Common myeloid progenitor, CD34-positive (primary cell): ENCODE measurements at regions not wholly inside any gene's neighbourhood (a gene's known extent, or its start where the extent isn't known, plus 50 kb on each side); places are given as distances from the start of the nearest gene placed in this dataset.

Experiments
- CTCF ChIA-PET: fragments of 350-600 bp; sonication (Branson Sonifier 250); formaldehyde crosslinking; loops from one replicate; lab custom pipeline; 2021; ENCODE audit warnings: antibody characterized with exemption; lab: Charles Lee
- POLR2A ChIA-PET: fragments of 350-600 bp; sonication (Branson Sonifier 250); formaldehyde crosslinking; loops from one replicate; lab custom pipeline; 2021; ENCODE audit warnings: antibody characterized with exemption; lab: Charles Lee
- DNase-seq, 3 donors: peaks; one replicate each; pipeline versions ENCODE4 v3.0.0 to v3.0.0-alpha.2; 2013
- H3K27ac ChIP-seq, 2 experiments: 1 replicate in 1 of 2; 2 replicates in 1 of 2; pipeline ENCODE4 v1.7.0; 2013; ENCODE audit warnings: inconsistent platforms in 2 of 2, low read length in 2 of 2, mild to moderate bottlenecking in 2 of 2, low read depth in 1 of 2, moderate library complexity in 1 of 2; ENCODE audit not compliant: severe bottlenecking in 2 of 2, insufficient read depth in 1 of 2, poor library complexity in 1 of 2
- H3K27me3 ChIP-seq, 5 experiments: replicated peaks in 2 of 5; 1 replicate in 3 of 5; 2 replicates in 2 of 5; pipeline versions ENCODE4 v1.6.1 to v1.7.0; 2013; ENCODE audit warnings: low read length in 4 of 5, mild to moderate bottlenecking in 2 of 5, moderate library complexity in 2 of 5, inconsistent platforms in 1 of 5; ENCODE audit not compliant: insufficient read depth in 5 of 5, control insufficient read depth in 4 of 5
- H3K36me3 ChIP-seq, 4 experiments: 1 replicate in 2 of 4; 2 replicates in 2 of 4; pipeline versions ENCODE4 v1.6.1 to v1.7.0; 2013; ENCODE audit warnings: low read length in 3 of 4, control low read depth in 1 of 4, mild to moderate bottlenecking in 1 of 4; ENCODE audit not compliant: control insufficient read depth in 4 of 4, insufficient read depth in 4 of 4
- H3K4me1 ChIP-seq, 4 experiments: 1 replicate in 3 of 4; 2 replicates in 1 of 4; pipeline versions ENCODE4 v1.6.1 to v1.7.1; 2013; ENCODE audit warnings: low read length in 3 of 4, mild to moderate bottlenecking in 3 of 4, control low read depth in 1 of 4, inconsistent platforms in 1 of 4, moderate library complexity in 1 of 4; ENCODE audit not compliant: control insufficient read depth in 4 of 4, insufficient read depth in 4 of 4; ENCODE audit errors: control extremely low read depth in 1 of 4
- H3K4me3 ChIP-seq, 7 experiments: 1 replicate in 4 of 7; 2 replicates in 3 of 7; pipeline versions ENCODE4 v1.5.1 to v1.7.0; 2013; ENCODE audit warnings: mild to moderate bottlenecking in 7 of 7, low read length in 6 of 7, moderate library complexity in 6 of 7, inconsistent platforms in 2 of 7, low read depth in 2 of 7, control low read depth in 1 of 7; ENCODE audit not compliant: insufficient read depth in 4 of 7, control insufficient read depth in 1 of 7; ENCODE audit errors: extremely low read depth in 1 of 7
- H3K9me3 ChIP-seq, 5 experiments: 1 replicate in 4 of 5; 2 replicates in 1 of 5; pipeline versions ENCODE4 v1.6.1 to v1.7.1; 2013; ENCODE audit warnings: low read length in 4 of 5, mild to moderate bottlenecking in 2 of 5, inconsistent platforms in 1 of 5, low read depth in 1 of 5, moderate library complexity in 1 of 5; ENCODE audit not compliant: control insufficient read depth in 4 of 5, insufficient read depth in 2 of 5; ENCODE audit errors: control extremely low read depth in 1 of 5
- WGBS: methylation state at CpG from one replicate; pipeline ENCODE4 v1.1.5; 2013; ENCODE audit not compliant: insufficient coverage; 5-methylcytosine and 5-hydroxymethylcytosine counted together

- WGBS = 100% methylated on average over 3 of the region's 3 CpGs
- POLR2A ChIA-PET = no interaction called here
- Histone ChIP-seq H3K9me3 (no peaks in the 10 kb centered on the region), H3K27me3 (no peaks in the 10 kb centered on the region), H3K4me3 (no peak overlapping the region), H3K36me3 (no peaks in the 10 kb centered on the region), H3K4me1 (peaks cover 0 to 28% (median 12%) of the 10 kb centered on the region in 4 experiments), H3K27ac (no peak overlapping the region)
- DNase-seq = no peak
- CTCF ChIA-PET = interaction anchor here (0.8 kb wide), 1 partner anchor 47 kb away, joined by 3 read pairs; no protein-coding TSS in a partner anchor
Observed at GRCh38 chr7:38021892-38022291, 101.5 kb downstream of the EPDR1 start.

GRCh38 chr7:38025815-38026214 lies 105.4 kb downstream of the EPDR1 start:
- Histone ChIP-seq H3K36me3 (no peaks in the 10 kb centered on the region), H3K4me3 (no peak overlapping the region), H3K27me3 (no peaks in the 10 kb centered on the region), H3K9me3 (peaks cover 0 to 2% (median 0%) of the 10 kb centered on the region in 5 experiments), H3K27ac (no peak overlapping the region), H3K4me1 (peaks cover 0 to 7% (median under 1%) of the 10 kb centered on the region in 4 experiments)
- CTCF ChIA-PET = interaction anchor here (1.0 kb wide), 1 partner anchor 17 kb away, joined by 3 read pairs; no protein-coding TSS in a partner anchor
- DNase-seq = no peak
- POLR2A ChIA-PET = no interaction called here
- WGBS = no CpG with 5 or more reads among the region's 1 CpG

- Histone ChIP-seq H3K27me3 (no peaks in the 10 kb centered on the region), H3K9me3 (peaks cover 0 to 2% (median 0%) of the 10 kb centered on the region in 5 experiments), H3K27ac (no peak overlapping the region), H3K36me3 (no peaks in the 10 kb centered on the region), H3K4me1 (no peaks in the 10 kb centered on the region), H3K4me3 (no peak overlapping the region)
- CTCF ChIA-PET = no interaction called here
- POLR2A ChIA-PET = no interaction called here
- WGBS = 100% methylated on average over 2 of the region's 4 CpGs
- no peak for DNase-seq
Observed at GRCh38 chr7:38027884-38028455, 107.5 kb downstream of the EPDR1 start.

GRCh38 chr7:38034062-38034908 lies 113.8 kb downstream of the EPDR1 start:
- H3K4me3 ChIP-seq = no peak overlapping the region
- no peaks in the 10 kb centered on the region for H3K27me3 ChIP-seq
- H3K27ac ChIP-seq = no peak overlapping the region
- no peaks in the 10 kb centered on the region for H3K36me3 ChIP-seq
- ChIA-PET CTCF (no interaction called here), POLR2A (no interaction called here)
- no peaks in the 10 kb centered on the region for H3K4me1 ChIP-seq
- peaks cover 0 to 6% (median 3%) of the 10 kb centered on the region in 5 experiments for H3K9me3 ChIP-seq
- WGBS = 100% methylated on average over 3 of the region's 5 CpGs
- no peak for DNase-seq

GRCh38 chr7:38040831-38041230 lies 120.4 kb downstream of the EPDR1 start:
- H3K27me3 ChIP-seq = no peaks in the 10 kb centered on the region
- peaks cover 0 to 6% (median 3%) of the 10 kb centered on the region in 5 experiments for H3K9me3 ChIP-seq
- 96% methylated on average over 2 of the region's 4 CpGs for WGBS
- CTCF ChIA-PET = no interaction called here
- POLR2A ChIA-PET = interaction anchor here (0.8 kb wide), 1 partner anchor 81 kb away, joined by 3 read pairs; no protein-coding TSS in a partner anchor
- DNase-seq = no peak
- H3K27ac ChIP-seq = no peak overlapping the region
- H3K4me1 ChIP-seq = no peaks in the 10 kb centered on the region
- no peaks in the 10 kb centered on the region for H3K36me3 ChIP-seq
- no peak overlapping the region for H3K4me3 ChIP-seq

GRCh38 chr7:38049679-38050078 lies 128.4 kb upstream of the STARD3NL start:
- 92% methylated on average over 17 of the region's 19 CpGs for WGBS
- Histone ChIP-seq H3K27ac (no peak overlapping the region), H3K27me3 (no peaks in the 10 kb centered on the region), H3K9me3 (peaks cover 0 to 8% (median 4%) of the 10 kb centered on the region in 5 experiments), H3K4me1 (no peaks in the 10 kb centered on the region), H3K36me3 (no peaks in the 10 kb centered on the region), H3K4me3 (no peak overlapping the region)
- no peak for DNase-seq
- ChIA-PET POLR2A (no interaction called here), CTCF (no interaction called here)

GRCh38 chr7:38051311-38051710 lies 126.7 kb upstream of the STARD3NL start:
- Histone ChIP-seq H3K9me3 (peaks cover 0 to 8% (median 4%) of the 10 kb centered on the region in 5 experiments), H3K4me1 (no peaks in the 10 kb centered on the region), H3K36me3 (no peaks in the 10 kb centered on the region), H3K4me3 (no peak overlapping the region), H3K27ac (no peak overlapping the region), H3K27me3 (no peaks in the 10 kb centered on the region)
- CTCF ChIA-PET = interaction anchor here (0.6 kb wide), 1 partner anchor 171 kb away, joined by 3 read pairs; no protein-coding TSS in a partner anchor
- POLR2A ChIA-PET = no interaction called here
- DNase-seq = no peak
- WGBS = 95% methylated on average over 2 of the region's 2 CpGs
